Chondrocyte (in vitro differentiated cells): ENCODE measurements at regions not wholly inside any gene's neighbourhood (a gene's known extent, or its start where the extent isn't known, plus 50 kb on each side); places are given as distances from the start of the nearest gene placed in this dataset.
A peak's percentile ranks its signal among the peaks of the same experiment; 100 is the strongest.

ENCODE experiments used
- DNase-seq: peaks from one replicate; pipeline ENCODE4 v3.0.0; 2021; ENCODE audit warnings: mixed read lengths, low spot score
- H3K27ac Mint-ChIP-seq: one replicate; pipeline ENCODE4 v1.8.0; 2021; ENCODE audit warnings: mild to moderate bottlenecking, moderate library complexity, mixed read lengths; ENCODE audit not compliant: unreplicated experiment
- H3K27me3 Mint-ChIP-seq: 2 replicates; pipeline ENCODE4 v1.8.0; 2021; ENCODE audit warnings: low read depth, mixed read lengths
- H3K36me3 Mint-ChIP-seq: 2 replicates; pipeline ENCODE4 v1.8.0; 2021; ENCODE audit warnings: low read depth, mixed read lengths
- H3K4me1 Mint-ChIP-seq: 2 replicates; pipeline ENCODE4 v1.8.0; 2021; ENCODE audit warnings: low read depth, mild to moderate bottlenecking, mixed read lengths
- H3K4me3 Mint-ChIP-seq: one replicate; pipeline ENCODE4 v1.8.0; 2021; ENCODE audit warnings: mild to moderate bottlenecking, moderate library complexity, mixed read lengths; ENCODE audit not compliant: unreplicated experiment
- H3K9me3 Mint-ChIP-seq: 2 replicates; pipeline ENCODE4 v1.8.0; 2021; ENCODE audit warnings: low read depth, mixed read lengths
- TF ChIP-seq, protein P1 (sequence below): fragments of 200-600 bp; sonication (generic); IDR thresholded peaks from 2 replicates; pipeline ENCODE4 v1.5.0; 2021; ENCODE audit warnings: antibody characterized with exemption, mild to moderate bottlenecking, moderate library complexity

DNA sequence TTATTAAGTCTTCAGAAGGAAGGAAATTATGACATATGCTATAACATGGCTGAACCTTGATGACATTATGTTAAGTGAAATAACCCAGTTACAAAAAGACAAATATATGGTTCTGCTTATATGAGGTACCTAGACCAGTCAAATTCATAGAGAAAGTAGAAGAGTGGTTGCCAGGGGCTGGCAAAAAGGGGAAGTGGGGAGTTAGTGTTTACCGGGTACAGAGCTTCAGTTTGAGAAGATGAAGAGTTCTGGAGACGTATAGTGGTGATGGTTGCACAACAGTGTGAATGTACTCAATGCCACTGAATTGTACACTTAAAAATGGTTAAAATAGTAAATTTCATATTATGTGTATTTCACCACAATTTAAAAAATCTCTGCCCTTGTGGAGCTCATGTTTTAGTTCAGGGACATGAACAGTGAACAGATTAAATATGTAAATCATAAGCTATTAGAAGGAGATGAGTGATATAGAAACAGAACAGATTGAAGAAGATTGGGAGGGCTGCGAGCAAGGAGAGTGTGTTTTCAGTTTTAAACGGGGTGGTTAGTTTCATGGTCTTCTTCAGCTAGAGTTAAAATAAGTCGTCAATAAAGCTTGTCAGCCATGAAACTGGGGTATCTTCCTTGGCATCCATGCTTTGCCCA lies 355.2 kb downstream of the KCNRG start:
- Mint-ChIP-seq H3K27me3 (no peaks in the 10 kb centered on the region), H3K4me3 (no peak overlapping the region), H3K9me3 (no peaks in the 10 kb centered on the region), H3K4me1 (peaks cover 15% of the 10 kb centered on the region), H3K36me3 (no peaks in the 10 kb centered on the region), H3K27ac (no peak overlapping the region)
- no peak for DNase-seq
- TF ChIP-seq, protein P1, sequence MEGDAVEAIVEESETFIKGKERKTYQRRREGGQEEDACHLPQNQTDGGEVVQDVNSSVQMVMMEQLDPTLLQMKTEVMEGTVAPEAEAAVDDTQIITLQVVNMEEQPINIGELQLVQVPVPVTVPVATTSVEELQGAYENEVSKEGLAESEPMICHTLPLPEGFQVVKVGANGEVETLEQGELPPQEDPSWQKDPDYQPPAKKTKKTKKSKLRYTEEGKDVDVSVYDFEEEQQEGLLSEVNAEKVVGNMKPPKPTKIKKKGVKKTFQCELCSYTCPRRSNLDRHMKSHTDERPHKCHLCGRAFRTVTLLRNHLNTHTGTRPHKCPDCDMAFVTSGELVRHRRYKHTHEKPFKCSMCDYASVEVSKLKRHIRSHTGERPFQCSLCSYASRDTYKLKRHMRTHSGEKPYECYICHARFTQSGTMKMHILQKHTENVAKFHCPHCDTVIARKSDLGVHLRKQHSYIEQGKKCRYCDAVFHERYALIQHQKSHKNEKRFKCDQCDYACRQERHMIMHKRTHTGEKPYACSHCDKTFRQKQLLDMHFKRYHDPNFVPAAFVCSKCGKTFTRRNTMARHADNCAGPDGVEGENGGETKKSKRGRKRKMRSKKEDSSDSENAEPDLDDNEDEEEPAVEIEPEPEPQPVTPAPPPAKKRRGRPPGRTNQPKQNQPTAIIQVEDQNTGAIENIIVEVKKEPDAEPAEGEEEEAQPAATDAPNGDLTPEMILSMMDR: no peak

DNA sequence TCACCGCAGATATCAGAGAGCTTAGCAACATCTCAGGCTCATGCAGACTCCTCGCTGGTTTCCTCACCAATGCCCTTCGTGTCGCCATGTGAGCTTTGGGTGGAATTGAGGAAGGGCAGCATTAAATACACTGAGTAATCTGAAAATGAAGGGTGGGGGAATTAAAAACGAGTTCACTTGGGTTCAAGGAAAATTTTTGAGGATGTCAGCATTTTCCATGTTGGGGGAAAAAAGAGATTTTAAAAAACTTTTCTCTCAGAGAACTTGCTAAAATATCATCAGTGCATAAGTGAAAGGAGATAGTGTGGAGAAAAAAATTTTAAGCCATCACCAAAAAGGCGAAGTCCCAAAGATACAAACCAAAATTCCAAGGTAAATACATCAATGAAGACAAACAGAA lies 359.3 kb downstream of the KCNRG start:
- no peak overlapping the region for H3K4me3 Mint-ChIP-seq
- TF ChIP-seq, protein P1: no peak
- H3K27ac Mint-ChIP-seq: no peak overlapping the region
- no peaks in the 10 kb centered on the region for H3K36me3 Mint-ChIP-seq
- peaks cover 10% of the 10 kb centered on the region for H3K4me1 Mint-ChIP-seq
- no peaks in the 10 kb centered on the region for H3K27me3 Mint-ChIP-seq
- DNase-seq: no peak
- H3K9me3 Mint-ChIP-seq: no peaks in the 10 kb centered on the region

DNA sequence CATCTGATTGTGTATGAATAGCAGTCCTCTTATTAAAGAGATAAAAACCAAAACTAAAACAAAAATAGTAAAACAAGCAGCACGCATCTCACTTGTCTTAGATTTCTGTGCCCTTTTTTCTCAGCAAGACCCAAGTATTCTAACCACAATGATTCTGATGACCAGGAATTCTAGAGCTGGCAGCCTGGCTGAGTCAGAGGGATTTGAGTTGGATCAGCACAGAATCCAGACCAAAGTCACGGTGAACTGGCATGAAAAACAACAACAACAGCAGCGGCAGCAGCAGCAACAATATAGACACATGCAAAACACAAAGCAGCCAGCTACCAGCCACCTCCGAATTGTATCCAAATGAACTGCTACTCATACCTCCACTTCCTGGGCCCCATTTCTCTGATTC lies 360.5 kb downstream of the KCNRG start:
- TF ChIP-seq, protein P1: no peak
- H3K4me3 Mint-ChIP-seq: peak overlapping the region; percentile 39
- peaks cover 5% of the 10 kb centered on the region for H3K36me3 Mint-ChIP-seq
- H3K27me3 Mint-ChIP-seq: no peaks in the 10 kb centered on the region
- DNase-seq: no peak
- peaks cover 4% of the 10 kb centered on the region for H3K9me3 Mint-ChIP-seq
- peaks cover 10% of the 10 kb centered on the region for H3K4me1 Mint-ChIP-seq
- H3K27ac Mint-ChIP-seq: peak overlapping the region; percentile 85

DNA sequence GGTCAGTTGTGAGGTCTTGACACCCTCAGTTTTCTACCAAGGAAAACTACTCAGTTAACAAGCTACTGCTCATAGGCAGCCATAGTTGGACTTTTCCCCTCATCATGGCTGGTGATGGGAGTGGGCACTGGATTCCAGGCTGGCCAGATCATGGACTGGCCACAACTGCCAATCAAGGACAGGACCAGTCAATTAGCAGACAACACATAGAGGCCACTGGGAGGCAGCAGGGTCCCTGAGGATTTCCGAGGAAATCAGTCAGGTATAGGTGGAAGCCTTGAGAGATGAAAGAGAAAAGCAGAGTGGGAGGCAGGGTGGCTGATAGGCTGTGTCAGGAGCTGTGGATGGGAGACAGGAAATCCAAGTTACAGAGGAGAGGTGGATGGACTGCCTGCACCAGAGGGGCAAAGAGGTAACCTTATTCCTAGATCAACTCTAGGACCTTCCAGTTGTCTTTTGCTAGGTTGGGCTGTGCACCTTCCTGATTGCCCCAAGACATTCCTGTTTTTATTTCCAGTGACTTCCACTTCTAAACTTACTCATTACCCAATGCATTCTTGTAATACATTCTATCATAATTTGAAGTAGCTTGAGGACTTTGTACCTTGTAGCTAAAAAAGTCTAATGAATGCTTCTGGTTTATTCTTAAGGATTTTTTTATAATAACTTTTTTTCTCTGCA lies 361.8 kb downstream of the KCNRG start:
- Mint-ChIP-seq H3K4me1 (peaks cover 10% of the 10 kb centered on the region), H3K36me3 (peaks cover 8% of the 10 kb centered on the region), H3K27ac (no peak overlapping the region), H3K27me3 (no peaks in the 10 kb centered on the region), H3K9me3 (peaks cover 8% of the 10 kb centered on the region), H3K4me3 (no peak overlapping the region)
- no peak for DNase-seq
- TF ChIP-seq, protein P1: no peak

DNA sequence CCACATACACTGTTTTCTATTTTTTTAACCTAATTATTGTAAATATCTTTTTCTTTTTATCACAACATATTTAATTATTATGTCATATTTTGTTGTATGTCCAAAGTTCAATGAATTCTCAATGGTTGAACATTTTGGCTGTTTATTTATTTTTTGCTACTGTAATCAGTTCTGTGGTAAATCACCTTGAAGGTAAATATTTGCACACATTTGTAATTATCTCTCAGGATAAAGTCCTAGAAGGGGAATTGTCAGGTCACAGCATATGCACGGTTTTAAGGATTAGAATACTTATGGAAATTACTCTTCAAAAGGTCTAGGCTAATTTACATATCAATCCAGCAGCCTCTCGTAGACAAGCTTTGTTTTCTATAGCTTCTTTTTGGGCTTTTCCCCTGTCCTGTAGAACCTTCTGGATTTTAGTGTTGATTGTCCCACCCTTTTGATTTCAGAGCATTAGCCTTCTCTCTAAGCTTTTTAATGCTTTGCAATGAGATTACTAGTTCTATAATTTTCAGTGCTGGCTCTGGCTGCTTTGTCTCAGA lies 362.6 kb downstream of the KCNRG start:
- Mint-ChIP-seq H3K36me3 (peaks cover 8% of the 10 kb centered on the region), H3K4me3 (no peak overlapping the region), H3K9me3 (peaks cover 8% of the 10 kb centered on the region), H3K27ac (no peak overlapping the region), H3K27me3 (no peaks in the 10 kb centered on the region), H3K4me1 (peaks cover 10% of the 10 kb centered on the region)
- TF ChIP-seq, protein P1: no peak
- DNase-seq: no peak
